ENCODE measurements at regions not wholly inside any gene's neighbourhood (a gene's known extent, or its start where the extent isn't known, plus 50 kb on each side); places are given as distances from the start of the nearest gene placed in this dataset.

DNA sequence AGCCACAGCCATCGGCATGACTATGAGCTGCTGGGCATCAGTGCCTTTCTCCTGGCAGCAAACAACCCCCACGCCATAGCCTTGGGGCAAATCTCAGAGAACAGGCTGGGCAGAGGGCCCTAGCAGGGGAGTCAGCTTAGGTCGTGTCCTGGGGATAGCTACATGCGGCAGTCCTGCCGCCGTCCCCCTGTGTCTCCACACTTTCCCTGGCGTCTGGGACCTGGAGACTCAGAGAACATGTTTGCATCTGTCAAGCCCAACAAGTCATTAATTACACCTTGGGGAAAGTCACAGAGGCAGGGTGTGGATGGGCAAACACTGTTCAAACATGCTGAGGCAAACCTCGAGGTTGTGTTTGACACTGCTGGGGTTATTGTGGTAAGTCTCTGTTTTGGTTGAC lies 123.6 kb downstream of the C5orf15 start:
- Histone ChIP-seq H3K36me3 (no peaks in the 10 kb centered on the region), H3K4me1 (ENCODE audit: low read depth) (peaks cover 6% of the 10 kb centered on the region), H3K4me3 (no peak overlapping the region), H3K27me3 (no peaks in the 10 kb centered on the region), H3K9me3 (ENCODE audit: low read depth) (no peaks in the 10 kb centered on the region), H3K27ac (no peak overlapping the region)
- TF ChIP-seq, protein P1, sequence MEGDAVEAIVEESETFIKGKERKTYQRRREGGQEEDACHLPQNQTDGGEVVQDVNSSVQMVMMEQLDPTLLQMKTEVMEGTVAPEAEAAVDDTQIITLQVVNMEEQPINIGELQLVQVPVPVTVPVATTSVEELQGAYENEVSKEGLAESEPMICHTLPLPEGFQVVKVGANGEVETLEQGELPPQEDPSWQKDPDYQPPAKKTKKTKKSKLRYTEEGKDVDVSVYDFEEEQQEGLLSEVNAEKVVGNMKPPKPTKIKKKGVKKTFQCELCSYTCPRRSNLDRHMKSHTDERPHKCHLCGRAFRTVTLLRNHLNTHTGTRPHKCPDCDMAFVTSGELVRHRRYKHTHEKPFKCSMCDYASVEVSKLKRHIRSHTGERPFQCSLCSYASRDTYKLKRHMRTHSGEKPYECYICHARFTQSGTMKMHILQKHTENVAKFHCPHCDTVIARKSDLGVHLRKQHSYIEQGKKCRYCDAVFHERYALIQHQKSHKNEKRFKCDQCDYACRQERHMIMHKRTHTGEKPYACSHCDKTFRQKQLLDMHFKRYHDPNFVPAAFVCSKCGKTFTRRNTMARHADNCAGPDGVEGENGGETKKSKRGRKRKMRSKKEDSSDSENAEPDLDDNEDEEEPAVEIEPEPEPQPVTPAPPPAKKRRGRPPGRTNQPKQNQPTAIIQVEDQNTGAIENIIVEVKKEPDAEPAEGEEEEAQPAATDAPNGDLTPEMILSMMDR (IDR thresholded peaks at IDR 0.05; ENCODE audit: low read depth, low read length) = no peak
- DNase-seq (ENCODE audit: low read depth in 1 of 2, low spot score in 1 of 2) = no peak

DNA sequence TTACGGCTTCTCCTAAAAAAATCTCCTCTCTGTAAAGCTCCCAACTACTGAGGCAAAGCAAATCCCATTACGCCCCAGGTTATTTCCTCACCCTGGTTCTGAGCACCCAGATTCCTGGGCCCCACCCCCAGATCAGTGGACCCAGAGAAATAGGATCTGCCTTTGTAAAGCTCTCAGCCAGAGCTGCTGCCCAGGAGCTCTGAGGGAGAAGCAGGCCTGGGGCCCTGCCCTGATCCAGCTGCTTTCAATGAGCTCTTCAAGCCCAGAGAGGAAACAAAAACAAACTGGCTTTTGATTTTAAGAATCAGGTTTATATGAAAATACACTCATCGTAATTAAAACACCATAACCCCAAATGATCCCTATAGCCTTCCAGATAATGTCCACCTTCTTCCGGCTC lies 124.5 kb downstream of the C5orf15 start:
- TF ChIP-seq, protein P1 (IDR thresholded peaks at IDR 0.05; ENCODE audit: low read depth, low read length) = no peak
- Histone ChIP-seq H3K27me3 (no peaks in the 10 kb centered on the region), H3K36me3 (no peaks in the 10 kb centered on the region), H3K4me3 (no peak overlapping the region), H3K27ac (no peak overlapping the region), H3K4me1 (ENCODE audit: low read depth) (no peaks in the 10 kb centered on the region), H3K9me3 (ENCODE audit: low read depth) (no peaks in the 10 kb centered on the region)
- no peak for DNase-seq (ENCODE audit: low read depth in 1 of 2, low spot score in 1 of 2)

DNA sequence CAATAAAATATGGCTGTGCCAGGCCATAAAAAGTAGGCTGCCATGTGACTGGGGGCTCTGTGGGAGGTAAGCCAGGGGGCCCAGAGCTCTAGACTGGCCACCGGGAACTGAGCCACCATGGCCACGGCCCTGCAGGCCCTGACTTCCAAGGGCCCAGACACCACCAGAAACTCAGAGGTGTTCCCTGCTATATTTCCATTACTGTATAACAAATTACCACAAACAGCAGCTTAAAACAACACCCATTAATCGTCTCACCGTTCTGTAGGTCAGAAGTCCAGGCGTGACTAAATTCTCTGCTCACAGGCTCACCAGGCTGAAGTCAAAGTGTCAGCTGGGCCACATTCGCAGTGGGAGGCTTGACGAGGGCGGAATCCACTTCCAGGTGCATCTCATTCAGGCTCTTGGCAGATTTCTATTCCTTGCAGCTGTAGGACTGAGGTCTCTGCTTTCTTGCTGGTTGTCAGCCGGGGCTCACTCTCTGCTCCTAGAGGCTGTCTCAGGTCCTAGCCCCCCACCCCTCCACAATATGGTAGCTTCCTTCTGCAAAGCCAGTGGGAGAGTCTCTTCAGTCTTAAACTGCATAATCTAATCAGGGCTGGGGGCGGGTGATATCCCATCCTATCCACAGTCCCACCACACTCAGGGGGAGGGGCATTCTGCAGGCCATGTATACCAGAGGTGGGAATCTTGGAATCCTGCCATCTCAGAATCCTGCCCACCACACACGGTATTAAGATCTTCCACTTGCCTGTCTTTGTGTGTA lies 125.4 kb downstream of the C5orf15 start:
- no peak for DNase-seq (ENCODE audit: low read depth in 1 of 2, low spot score in 1 of 2)
- TF ChIP-seq, protein P1 (IDR thresholded peaks at IDR 0.05; ENCODE audit: low read depth, low read length) = no peak
- no peaks in the 10 kb centered on the region for H3K27me3 ChIP-seq
- H3K9me3 ChIP-seq (ENCODE audit: low read depth) = no peaks in the 10 kb centered on the region
- no peaks in the 10 kb centered on the region for H3K36me3 ChIP-seq
- no peak overlapping the region for H3K4me3 ChIP-seq
- no peaks in the 10 kb centered on the region for H3K4me1 ChIP-seq (ENCODE audit: low read depth)
- H3K27ac ChIP-seq = no peak overlapping the region

DNA sequence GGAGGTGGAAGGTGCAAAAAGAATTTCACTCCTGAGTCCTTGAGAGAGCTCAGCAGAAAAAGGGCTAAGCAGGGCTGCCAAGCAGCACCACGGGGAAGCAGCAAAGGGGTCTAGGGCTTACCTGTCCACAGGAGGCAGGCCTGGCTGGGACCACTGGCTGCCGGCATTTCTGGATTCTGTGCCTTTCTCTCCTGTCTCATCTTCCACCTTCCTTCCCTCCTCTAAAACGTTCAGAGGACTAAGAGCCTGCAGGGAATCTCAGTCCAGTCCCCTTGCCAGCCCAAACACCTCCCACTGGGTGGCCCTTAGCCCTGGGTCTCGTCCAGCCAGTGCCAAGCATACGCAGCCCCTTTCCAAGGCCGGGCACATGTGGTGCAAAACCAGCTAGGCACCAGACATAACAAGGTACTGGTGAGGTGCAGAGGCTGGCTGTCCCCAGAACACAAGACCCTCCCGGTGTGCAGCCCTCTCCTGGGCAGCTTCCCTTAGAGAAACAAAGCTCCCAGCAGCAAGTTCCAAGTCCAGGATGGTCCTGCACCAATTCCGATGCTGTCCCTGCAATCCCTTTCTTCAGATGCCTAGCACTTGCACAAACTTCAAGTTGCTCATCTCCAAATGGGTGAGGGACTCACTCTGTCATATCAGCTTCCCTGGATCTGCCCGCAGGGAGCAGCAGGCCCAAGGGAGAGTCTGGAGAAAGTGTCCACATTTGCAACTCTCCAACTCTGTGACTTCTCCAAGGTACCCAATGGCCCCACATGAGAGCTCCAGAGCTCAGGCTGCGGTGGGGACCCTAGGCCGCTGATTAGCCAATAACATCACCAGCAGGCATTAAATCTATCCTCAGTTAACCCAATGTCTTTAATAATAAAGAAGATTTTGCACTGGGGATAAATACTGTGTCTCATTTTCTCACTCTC lies 126.3 kb downstream of the C5orf15 start:
- no peak for DNase-seq (ENCODE audit: low read depth in 1 of 2, low spot score in 1 of 2)

DNA sequence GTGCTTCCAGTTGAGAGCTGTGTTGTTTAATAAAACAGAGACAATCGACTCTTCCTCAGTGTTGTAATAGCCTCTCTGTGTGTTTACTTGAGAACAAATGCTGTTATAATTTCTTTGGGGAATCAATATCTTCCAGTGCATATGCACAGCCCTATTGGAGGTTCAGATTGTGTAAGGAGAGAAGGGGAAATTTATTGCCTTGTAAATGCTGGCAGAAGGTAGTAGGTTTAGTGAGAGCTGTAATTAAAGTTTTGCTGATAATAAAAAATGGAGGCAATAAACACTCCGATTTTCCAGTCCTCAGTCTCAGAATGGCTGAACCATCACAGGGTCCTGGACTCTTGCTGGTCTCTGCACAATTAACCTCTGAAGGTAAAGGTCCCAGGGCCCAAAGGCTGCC lies 128.3 kb downstream of the C5orf15 start:
- H3K9me3 ChIP-seq (ENCODE audit: low read depth) = no peaks in the 10 kb centered on the region
- no peaks in the 10 kb centered on the region for H3K4me1 ChIP-seq (ENCODE audit: low read depth)
- H3K4me3 ChIP-seq = no peak overlapping the region
- H3K27ac ChIP-seq = no peak overlapping the region
- TF ChIP-seq, protein P1 (IDR thresholded peaks at IDR 0.05; ENCODE audit: low read depth, low read length) = no peak
- no peaks in the 10 kb centered on the region for H3K27me3 ChIP-seq
- H3K36me3 ChIP-seq = no peaks in the 10 kb centered on the region
- DNase-seq (ENCODE audit: low read depth in 1 of 2, low spot score in 1 of 2) = no peak

More for the DNA sequence above, 126.3 kb downstream of the C5orf15 start:
- Histone ChIP-seq H3K27ac (no peak overlapping the region), H3K4me3 (no peak overlapping the region), H3K9me3 (ENCODE audit: low read depth) (no peaks in the 10 kb centered on the region), H3K4me1 (ENCODE audit: low read depth) (no peaks in the 10 kb centered on the region), H3K36me3 (no peaks in the 10 kb centered on the region), H3K27me3 (no peaks in the 10 kb centered on the region)
- TF ChIP-seq, protein P1 (IDR thresholded peaks at IDR 0.05; ENCODE audit: low read depth, low read length) = no peak
